ENCODE measurements at regions not wholly inside any gene's neighbourhood (a gene's known extent, or its start where the extent isn't known, plus 50 kb on each side); places are given as distances from the start of the nearest gene placed in this dataset.

GRCh38 chr10:64771253-64772050 is 1250.3 kb downstream of the REEP3 start:
- ChIA-PET POLR2A (no interaction called here), CTCF (no interaction called here)
- TF ChIP-seq ZNF132 (tag by site-specific recombination; IDR thresholded peaks at IDR 0.05; ENCODE audit: borderline replicate concordance) (no peak), ZNF549 (tag by site-specific recombination; IDR thresholded peaks at IDR 0.05) (no peak), ZFP37 (tag by site-specific recombination; IDR thresholded peaks at IDR 0.05) (no peak), ZBTB7A (tag by site-specific recombination; IDR thresholded peaks at IDR 0.05; ENCODE audit: low read depth) (no peak), ZNF23 (tag by site-specific recombination; IDR thresholded peaks at IDR 0.05; ENCODE audit: borderline replicate concordance) (no peak), ZNF48 (tag by site-specific recombination; IDR thresholded peaks at IDR 0.05) (no peak), ZNF785 (tag by site-specific recombination; IDR thresholded peaks at IDR 0.05) (no peak), ZNF514 (tag by site-specific recombination; IDR thresholded peaks at IDR 0.05) (no peak), ZNF488 (tag by site-specific recombination; IDR thresholded peaks at IDR 0.05) (no peak), ZFP41 (tag by site-specific recombination; IDR thresholded peaks at IDR 0.05; ENCODE audit: borderline replicate concordance) (no peak), ZNF623 (tag by site-specific recombination; IDR thresholded peaks at IDR 0.05) (no peak), ZNF501 (tag by site-specific recombination; IDR thresholded peaks at IDR 0.05) (no peak)
- TF ChIP-seq, protein P1, sequence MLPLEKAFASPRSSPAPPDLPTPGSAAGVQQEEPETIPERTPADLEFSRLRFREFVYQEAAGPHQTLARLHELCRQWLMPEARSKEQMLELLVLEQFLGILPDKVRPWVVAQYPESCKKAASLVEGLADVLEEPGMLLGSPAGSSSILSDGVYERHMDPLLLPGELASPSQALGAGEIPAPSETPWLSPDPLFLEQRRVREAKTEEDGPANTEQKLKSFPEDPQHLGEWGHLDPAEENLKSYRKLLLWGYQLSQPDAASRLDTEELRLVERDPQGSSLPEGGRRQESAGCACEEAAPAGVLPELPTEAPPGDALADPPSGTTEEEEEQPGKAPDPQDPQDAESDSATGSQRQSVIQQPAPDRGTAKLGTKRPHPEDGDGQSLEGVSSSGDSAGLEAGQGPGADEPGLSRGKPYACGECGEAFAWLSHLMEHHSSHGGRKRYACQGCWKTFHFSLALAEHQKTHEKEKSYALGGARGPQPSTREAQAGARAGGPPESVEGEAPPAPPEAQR (tag by site-specific recombination; IDR thresholded peaks at IDR 0.05) = no peak
- Histone ChIP-seq H3K4me1 (ENCODE audit: control insufficient read depth, insufficient read depth, low read length) (no peaks in the 10 kb centered on the region), H3K27ac (ENCODE audit: extremely low read depth, low read depth, low read length) (no peak overlapping the region), H3K4me3 (ENCODE audit: low read depth, low read length) (no peak overlapping the region), H3K9me3 (ENCODE audit: control insufficient read depth, insufficient read depth, low read depth, low read length) (no peaks in the 10 kb centered on the region), H3K36me3 (ENCODE audit: control insufficient read depth in 2 of 2, insufficient read depth in 1 of 2, low read length in 2 of 2) (no peaks in the 10 kb centered on the region)

DNA sequence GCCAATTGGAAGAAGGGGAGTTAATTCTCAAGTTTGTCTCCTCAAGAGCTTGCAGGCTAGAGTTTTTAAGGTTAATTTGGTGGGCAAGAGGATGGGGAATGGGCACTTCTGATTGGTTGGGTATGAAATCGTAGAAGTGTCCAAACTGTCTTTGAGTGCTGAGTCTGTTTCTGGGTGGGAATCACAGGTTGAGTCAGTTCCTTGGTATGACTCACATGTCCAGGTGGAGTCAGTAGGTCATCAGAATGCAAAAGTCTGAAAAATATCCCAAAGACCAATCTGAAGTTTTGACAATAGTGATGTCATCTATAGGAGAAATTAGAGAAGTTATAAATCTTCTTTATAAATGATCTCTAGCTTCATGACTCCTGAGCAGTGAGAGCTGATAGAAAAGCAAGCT is 1252.2 kb downstream of the REEP3 start:
- Histone ChIP-seq H3K27ac (ENCODE audit: extremely low read depth, low read depth, low read length) (no peak overlapping the region), H3K4me3 (ENCODE audit: low read depth, low read length) (no peak overlapping the region), H3K9me3 (ENCODE audit: control insufficient read depth, insufficient read depth, low read depth, low read length) (no peaks in the 10 kb centered on the region), H3K36me3 (ENCODE audit: control insufficient read depth in 2 of 2, insufficient read depth in 1 of 2, low read length in 2 of 2) (no peaks in the 10 kb centered on the region), H3K4me1 (ENCODE audit: control insufficient read depth, insufficient read depth, low read length) (no peaks in the 10 kb centered on the region)
- ChIA-PET POLR2A (no interaction called here), CTCF (no interaction called here)
- TF ChIP-seq ZNF366 (tag by site-specific recombination; conservative IDR thresholded peaks at IDR 0.05) = no peak
- no peak for TF ChIP-seq ZNF555 (tag by site-specific recombination; conservative IDR thresholded peaks at IDR 0.05)
- no peak for TF ChIP-seq ZNF404 (tag by site-specific recombination; IDR thresholded peaks at IDR 0.05)
- TF ChIP-seq, protein P2, sequence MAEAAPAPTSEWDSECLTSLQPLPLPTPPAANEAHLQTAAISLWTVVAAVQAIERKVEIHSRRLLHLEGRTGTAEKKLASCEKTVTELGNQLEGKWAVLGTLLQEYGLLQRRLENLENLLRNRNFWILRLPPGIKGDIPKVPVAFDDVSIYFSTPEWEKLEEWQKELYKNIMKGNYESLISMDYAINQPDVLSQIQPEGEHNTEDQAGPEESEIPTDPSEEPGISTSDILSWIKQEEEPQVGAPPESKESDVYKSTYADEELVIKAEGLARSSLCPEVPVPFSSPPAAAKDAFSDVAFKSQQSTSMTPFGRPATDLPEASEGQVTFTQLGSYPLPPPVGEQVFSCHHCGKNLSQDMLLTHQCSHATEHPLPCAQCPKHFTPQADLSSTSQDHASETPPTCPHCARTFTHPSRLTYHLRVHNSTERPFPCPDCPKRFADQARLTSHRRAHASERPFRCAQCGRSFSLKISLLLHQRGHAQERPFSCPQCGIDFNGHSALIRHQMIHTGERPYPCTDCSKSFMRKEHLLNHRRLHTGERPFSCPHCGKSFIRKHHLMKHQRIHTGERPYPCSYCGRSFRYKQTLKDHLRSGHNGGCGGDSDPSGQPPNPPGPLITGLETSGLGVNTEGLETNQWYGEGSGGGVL (tag by site-specific recombination; IDR thresholded peaks at IDR 0.05) = no peak
- no peak for TF ChIP-seq ZNF433 (tag by site-specific recombination; IDR thresholded peaks at IDR 0.05; ENCODE audit: low read depth)
- TF ChIP-seq REST (tag by site-specific recombination; IDR thresholded peaks at IDR 0.05) = no peak
- TF ChIP-seq, protein P3, sequence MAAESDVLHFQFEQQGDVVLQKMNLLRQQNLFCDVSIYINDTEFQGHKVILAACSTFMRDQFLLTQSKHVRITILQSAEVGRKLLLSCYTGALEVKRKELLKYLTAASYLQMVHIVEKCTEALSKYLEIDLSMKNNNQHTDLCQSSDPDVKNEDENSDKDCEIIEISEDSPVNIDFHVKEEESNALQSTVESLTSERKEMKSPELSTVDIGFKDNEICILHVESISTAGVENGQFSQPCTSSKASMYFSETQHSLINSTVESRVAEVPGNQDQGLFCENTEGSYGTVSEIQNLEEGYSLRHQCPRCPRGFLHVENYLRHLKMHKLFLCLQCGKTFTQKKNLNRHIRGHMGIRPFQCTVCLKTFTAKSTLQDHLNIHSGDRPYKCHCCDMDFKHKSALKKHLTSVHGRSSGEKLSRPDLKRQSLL (tag by site-specific recombination; IDR thresholded peaks at IDR 0.05) = no peak
- TF ChIP-seq ZNF169 (tag by site-specific recombination; IDR thresholded peaks at IDR 0.05) = no peak
- TF ChIP-seq ZNF704 (tag by site-specific recombination; IDR thresholded peaks at IDR 0.05) = no peak
